HG02981 (cell line): ENCODE measurements at regions not wholly inside any gene's neighbourhood (a gene's known extent, or its start where the extent isn't known, plus 50 kb on each side); places are given as distances from the start of the nearest gene placed in this dataset.
"Not testable (repeated sequence)": the region's sequence is repeated elsewhere in the genome, so short reads cannot be mapped to it uniquely, and the experiment has no call there.

Source experiments
- ATAC-seq: cut with Tn5 transposase; IDR thresholded peaks from one replicate; pipeline ENCODE4 v1.9.1; 2021; ENCODE audit warnings: mild to moderate bottlenecking, moderate library complexity; ENCODE audit not compliant: unreplicated experiment

- ATAC-seq: peak; percentile 50
Observed at GRCh38 chr3:144437989-144438388, 466.4 kb downstream of the DIPK2A start.

GRCh38 chr3:144444061-144444460 is 472.4 kb downstream of the DIPK2A start:
- ATAC-seq: no peak

- no peak for ATAC-seq
Observed at GRCh38 chr3:144444546-144444945, 472.9 kb downstream of the DIPK2A start.

- ATAC-seq: no peak
Observed at GRCh38 chr3:144455841-144456440, 484.3 kb downstream of the DIPK2A start.

- ATAC-seq: no peak
Observed at GRCh38 chr3:144457758-144458157, 486.1 kb downstream of the DIPK2A start.

GRCh38 chr3:144458283-144458682 is 486.7 kb downstream of the DIPK2A start:
- no peak for ATAC-seq

- ATAC-seq: no peak
Observed at GRCh38 chr3:144462337-144462736, 490.7 kb downstream of the DIPK2A start.

- no peak for ATAC-seq
Observed at GRCh38 chr3:144463911-144464310, 492.3 kb downstream of the DIPK2A start.

GRCh38 chr3:144466114-144466513 is 494.5 kb downstream of the DIPK2A start:
- no peak for ATAC-seq

- ATAC-seq: no peak
Observed at GRCh38 chr3:144466540-144466939, 494.9 kb downstream of the DIPK2A start.

GRCh38 chr3:144470666-144471065 is 499.0 kb downstream of the DIPK2A start:
- no peak for ATAC-seq

- ATAC-seq: no peak
Observed at GRCh38 chr3:144477593-144477992, 506.0 kb downstream of the DIPK2A start.

- no peak for ATAC-seq
Observed at GRCh38 chr3:144480416-144480919, 508.8 kb downstream of the DIPK2A start.

GRCh38 chr3:144482876-144483275 is 511.3 kb downstream of the DIPK2A start:
- no peak for ATAC-seq

GRCh38 chr3:144487011-144487410 is 515.4 kb downstream of the DIPK2A start:
- no peak for ATAC-seq

GRCh38 chr3:144488927-144489326 is 517.3 kb downstream of the DIPK2A start:
- no peak for ATAC-seq

GRCh38 chr3:144491333-144491732 is 519.7 kb downstream of the DIPK2A start:
- ATAC-seq: no peak

GRCh38 chr3:144494651-144495050 is 523.0 kb downstream of the DIPK2A start:
- ATAC-seq: not testable (repeated sequence)

- no peak for ATAC-seq
Observed at GRCh38 chr3:144496141-144496835, 524.7 kb downstream of the DIPK2A start.

- no peak for ATAC-seq
Observed at GRCh38 chr3:144497452-144497851, 525.8 kb downstream of the DIPK2A start.

GRCh38 chr3:144499001-144499930 is 527.6 kb downstream of the DIPK2A start:
- no peak for ATAC-seq
